Transverse colon (tissue), 4 donors: ENCODE measurements at regions not wholly inside any gene's neighbourhood (a gene's known extent, or its start where the extent isn't known, plus 50 kb on each side); places are given as distances from the start of the nearest gene placed in this dataset.
"Not testable (repeated sequence)": the region's sequence is repeated elsewhere in the genome, so short reads cannot be mapped to it uniquely, and the experiment has no call there.

Source experiments
- CTCF ChIP-seq, 5 experiments: fragments of 200-600 bp in 3 of 5; fragments of 450-650 bp in 2 of 5; sonication (generic) in 3 of 5; IDR thresholded peaks; 1 replicate in 2 of 5; 2 replicates in 3 of 5; pipeline ENCODE4 v1.5.1; 2016 to 2017; ENCODE audit warnings: antibody characterized with exemption in 5 of 5, inconsistent platforms in 3 of 5, mild to moderate bottlenecking in 2 of 5, moderate library complexity in 1 of 5
- EP300 ChIP-seq: sonication (generic); formaldehyde crosslinking; IDR thresholded peaks from one replicate; pipeline ENCODE4 v1.6.1; 2017; ENCODE audit warnings: antibody characterized with exemption, low read depth
- POLR2A ChIP-seq: fragments of 450-650 bp; IDR thresholded peaks from one replicate; pipeline ENCODE4 v1.6.1; 2016; ENCODE audit warnings: antibody characterized with exemption, mild to moderate bottlenecking, moderate library complexity
- POLR2AphosphoS5 ChIP-seq, 3 donors: sonication (generic); formaldehyde crosslinking; IDR thresholded peaks; one replicate each; pipeline ENCODE4 v1.6.1; 2016; ENCODE audit warnings: antibody characterized with exemption in 3 of 3

- TF ChIP-seq POLR2A; POLR2AphosphoS5 (IDR thresholded peaks at IDR 0.05); CTCF (IDR thresholded peaks at IDR 0.05); EP300: not testable (repeated sequence)
Measured at GRCh38 chr11:89569387-89569786, 78.2 kb upstream of the NOX4 start.
